LHCN-M2 (cell line): ENCODE measurements at regions not wholly inside any gene's neighbourhood (a gene's known extent, or its start where the extent isn't known, plus 50 kb on each side); places are given as distances from the start of the nearest gene placed in this dataset.

Source experiments
- DNase-seq: peaks from one replicate; pipeline ENCODE4 v3.0.0-alpha.2; 2012; ENCODE audit warnings: low read depth

GRCh38 chr6:148653138-148653776, 93.6 kb upstream of the UST start:
- peak; percentile 43 for DNase-seq

GRCh38 chr6:148657048-148657447, 89.8 kb upstream of the UST start:
- DNase-seq, result peak; percentile 53

GRCh38 chr6:148658681-148659430, 88.0 kb upstream of the UST start:
- no peak for DNase-seq

GRCh38 chr6:148667395-148667794, 79.4 kb upstream of the UST start:
- DNase-seq, result no peak

- no peak for DNase-seq
These were observed 75.7 kb upstream of the UST start for GRCh38 chr6:148671085-148671484.

- no peak for DNase-seq
These were observed 74.9 kb upstream of the UST start for GRCh38 chr6:148671952-148672351.

- no peak for DNase-seq
These were observed 72.5 kb upstream of the UST start for GRCh38 chr6:148674306-148674705.

- DNase-seq, result no peak
These were observed 69.0 kb upstream of the UST start for GRCh38 chr6:148677594-148678476.

- no peak for DNase-seq
These were observed 68.1 kb upstream of the UST start for GRCh38 chr6:148678682-148679081.

- DNase-seq, result no peak
These were observed 65.2 kb upstream of the UST start for GRCh38 chr6:148681666-148682065.

- no peak for DNase-seq
These were observed 64.6 kb upstream of the UST start for GRCh38 chr6:148682252-148682651.

GRCh38 chr6:148682990-148683389, 63.8 kb upstream of the UST start:
- no peak for DNase-seq

- DNase-seq, result no peak
These were observed 57.7 kb upstream of the UST start for GRCh38 chr6:148689168-148689567.

- no peak for DNase-seq
These were observed 52.8 kb upstream of the UST start for GRCh38 chr6:148693882-148694484.
